ENCODE measurements at regions not wholly inside any gene's neighbourhood (a gene's known extent, or its start where the extent isn't known, plus 50 kb on each side); places are given as distances from the start of the nearest gene placed in this dataset.

DNA sequence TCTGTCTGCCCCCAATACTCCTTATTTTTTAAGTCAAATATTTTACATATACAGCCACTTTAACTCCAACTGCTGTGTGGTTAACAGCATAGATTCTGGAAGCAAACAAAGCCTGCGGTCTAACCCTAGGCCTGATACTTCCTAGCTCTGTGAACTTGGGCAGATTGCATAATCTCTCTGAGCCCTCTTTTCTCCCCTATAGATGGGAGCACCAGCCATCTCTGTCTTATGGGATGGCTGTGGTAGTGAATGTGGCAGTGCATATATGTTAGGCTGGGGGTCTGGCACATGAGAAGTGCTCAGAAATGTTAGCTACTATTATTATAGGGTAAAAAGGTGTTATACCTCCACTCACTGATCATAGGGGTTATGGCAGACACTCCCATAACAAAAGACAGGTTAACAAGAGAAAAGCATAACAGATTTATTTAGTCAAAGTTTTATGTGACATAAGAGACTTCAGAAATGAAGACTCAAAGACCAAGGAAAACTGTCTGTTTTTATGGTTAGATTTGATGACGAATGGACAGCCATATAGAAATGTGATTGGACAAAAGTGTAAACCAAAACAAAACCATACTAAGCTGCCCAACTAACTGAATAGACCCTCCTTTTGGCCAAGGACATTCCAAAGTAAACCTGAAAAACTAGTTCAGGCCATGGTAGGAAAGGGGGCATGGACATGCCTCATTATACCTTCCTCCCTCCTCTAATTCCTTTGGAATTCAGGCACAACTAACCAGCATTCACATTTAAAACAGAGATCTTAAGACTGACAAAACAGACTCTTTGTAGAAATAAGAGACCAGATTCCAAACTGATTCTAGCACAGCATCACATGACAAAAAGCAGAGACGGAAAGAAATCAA lies 53.9 kb upstream of the DAZL start:
- no peak for TF ChIP-seq FOXK2 (IDR thresholded peaks at IDR 0.05)
- TF ChIP-seq SP1 (IDR thresholded peaks at IDR 0.05): no peak
- no peak for TF ChIP-seq NFRKB (IDR thresholded peaks at IDR 0.05)
- no peak for TF ChIP-seq FOXM1 (IDR thresholded peaks at IDR 0.05; ENCODE audit: borderline replicate concordance)
- no peak for TF ChIP-seq ZNF384 (IDR thresholded peaks at IDR 0.05)
- no peak for TF ChIP-seq TARDBP (IDR thresholded peaks at IDR 0.05)

Measured in HEK293T (cell line).